ENCODE measurements at regions not wholly inside any gene's neighbourhood (a gene's known extent, or its start where the extent isn't known, plus 50 kb on each side); places are given as distances from the start of the nearest gene placed in this dataset.

DNA sequence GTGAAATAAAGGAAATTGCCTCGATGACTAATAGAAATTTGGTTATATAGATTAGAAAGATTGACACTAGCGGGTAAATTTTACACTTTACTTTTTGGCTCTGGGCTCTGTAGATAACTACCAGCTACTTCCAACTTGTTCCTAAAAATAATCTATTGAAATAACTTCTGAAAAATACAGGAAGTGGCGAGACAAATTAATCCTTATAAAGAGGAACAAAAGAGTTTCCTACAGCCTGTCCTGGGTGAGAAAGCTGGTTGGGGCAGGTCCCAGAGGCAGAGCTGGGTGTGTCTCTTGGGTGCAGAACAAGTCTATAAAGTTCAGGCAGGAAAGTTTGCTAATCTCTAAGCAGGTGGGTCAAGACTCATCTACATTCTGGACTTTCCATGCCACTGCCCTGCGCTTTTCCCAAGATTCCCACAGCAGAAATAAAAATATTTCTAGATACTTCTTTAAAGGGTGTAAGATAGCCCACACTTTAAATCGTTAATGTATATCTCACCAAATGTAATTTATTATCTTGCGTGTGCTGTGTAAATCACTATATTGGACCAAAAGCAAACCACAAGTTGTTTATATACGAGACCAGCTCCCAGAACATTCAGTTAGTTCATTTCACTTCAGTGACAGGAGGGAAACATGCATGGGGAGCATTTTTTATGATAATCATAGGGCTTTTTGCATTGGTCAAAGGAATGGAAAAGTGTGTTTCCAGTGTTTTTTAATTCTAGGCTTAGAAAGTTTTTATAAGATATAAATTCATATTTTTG lies 70.1 kb upstream of the NRIP1 start:
- H3K27ac ChIP-seq = no peak overlapping the region
- TF ChIP-seq, protein P1, sequence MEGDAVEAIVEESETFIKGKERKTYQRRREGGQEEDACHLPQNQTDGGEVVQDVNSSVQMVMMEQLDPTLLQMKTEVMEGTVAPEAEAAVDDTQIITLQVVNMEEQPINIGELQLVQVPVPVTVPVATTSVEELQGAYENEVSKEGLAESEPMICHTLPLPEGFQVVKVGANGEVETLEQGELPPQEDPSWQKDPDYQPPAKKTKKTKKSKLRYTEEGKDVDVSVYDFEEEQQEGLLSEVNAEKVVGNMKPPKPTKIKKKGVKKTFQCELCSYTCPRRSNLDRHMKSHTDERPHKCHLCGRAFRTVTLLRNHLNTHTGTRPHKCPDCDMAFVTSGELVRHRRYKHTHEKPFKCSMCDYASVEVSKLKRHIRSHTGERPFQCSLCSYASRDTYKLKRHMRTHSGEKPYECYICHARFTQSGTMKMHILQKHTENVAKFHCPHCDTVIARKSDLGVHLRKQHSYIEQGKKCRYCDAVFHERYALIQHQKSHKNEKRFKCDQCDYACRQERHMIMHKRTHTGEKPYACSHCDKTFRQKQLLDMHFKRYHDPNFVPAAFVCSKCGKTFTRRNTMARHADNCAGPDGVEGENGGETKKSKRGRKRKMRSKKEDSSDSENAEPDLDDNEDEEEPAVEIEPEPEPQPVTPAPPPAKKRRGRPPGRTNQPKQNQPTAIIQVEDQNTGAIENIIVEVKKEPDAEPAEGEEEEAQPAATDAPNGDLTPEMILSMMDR (IDR thresholded peaks at IDR 0.05; ENCODE audit: low read depth, low read length, missing control alignments) = no peak
- in situ Hi-C loops (cut with HindIII; ENCODE audit: low pct_ligation_motif_present, low sequenced_read_pairs) = no loop called here
- no peak overlapping the region for H3K4me3 ChIP-seq (ENCODE audit: low read depth, low read length)
- no peaks in the 10 kb centered on the region for H3K27me3 ChIP-seq (replicated peaks)
- no peak for DNase-seq
- H3K36me3 ChIP-seq (replicated peaks) = no peaks in the 10 kb centered on the region

DNA sequence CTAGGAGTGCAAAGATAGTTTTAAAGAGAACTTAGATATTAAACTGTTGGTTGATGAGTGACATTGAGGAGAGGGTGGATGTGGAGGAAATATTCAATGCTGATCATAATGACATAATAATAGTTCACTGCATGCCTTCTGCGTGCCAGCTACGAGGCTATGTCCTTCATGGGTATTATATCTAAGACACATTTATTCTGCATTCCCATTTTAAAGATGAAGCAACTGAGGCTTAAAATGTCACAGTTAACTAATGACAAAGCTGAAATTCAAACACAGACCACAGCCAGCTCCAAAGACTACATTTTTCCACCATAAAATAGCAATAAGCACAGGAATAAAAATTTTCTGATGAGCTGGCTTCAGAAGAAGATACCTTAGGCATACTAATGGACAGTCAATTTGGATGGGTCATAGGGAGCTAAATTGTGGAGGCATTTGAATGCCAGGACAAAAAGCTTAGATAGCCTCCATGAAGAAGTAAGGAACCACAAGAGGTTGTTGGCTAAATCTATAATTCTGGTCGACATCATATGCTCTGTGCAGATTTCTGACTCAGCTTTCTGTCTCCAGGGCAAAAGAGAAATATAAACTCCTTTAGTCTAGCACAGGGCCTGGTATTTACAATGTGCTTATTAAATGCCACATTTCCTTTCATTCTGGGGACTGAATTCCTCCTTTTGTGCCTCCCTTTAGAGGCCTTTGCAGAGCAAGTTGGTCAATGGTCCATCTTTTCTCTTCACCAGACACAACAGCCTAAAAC lies 71.2 kb upstream of the NRIP1 start:
- TF ChIP-seq, protein P1 (IDR thresholded peaks at IDR 0.05; ENCODE audit: low read depth, low read length, missing control alignments) = no peak
- in situ Hi-C loops (cut with HindIII; ENCODE audit: low pct_ligation_motif_present, low sequenced_read_pairs) = no loop called here
- Histone ChIP-seq H3K4me3 (ENCODE audit: low read depth, low read length) (no peak overlapping the region), H3K27ac (no peak overlapping the region), H3K27me3 (replicated peaks) (no peaks in the 10 kb centered on the region), H3K36me3 (replicated peaks) (no peaks in the 10 kb centered on the region)
- DNase-seq = no peak

DNA sequence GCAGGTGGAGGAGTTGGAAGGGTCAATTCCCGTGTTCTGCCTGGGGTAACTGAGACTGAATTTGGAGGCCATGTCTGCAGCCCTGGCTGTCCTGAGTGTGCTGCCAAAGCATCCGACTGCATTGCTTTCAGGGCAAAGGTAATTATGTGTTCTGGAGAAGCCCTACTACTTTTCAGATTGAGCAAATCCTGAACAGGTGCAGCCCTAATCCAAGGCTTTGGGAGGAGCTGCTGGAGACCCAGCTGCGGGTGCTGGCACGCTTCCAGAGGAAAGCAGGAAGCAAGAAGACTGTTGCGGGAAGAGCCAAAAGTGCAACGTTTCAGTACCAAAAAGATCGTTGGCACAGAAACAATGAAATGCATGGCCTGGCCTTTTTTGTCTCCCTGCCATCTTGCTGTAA lies 73.7 kb upstream of the NRIP1 start:
- H3K27me3 ChIP-seq (replicated peaks) = no peaks in the 10 kb centered on the region
- in situ Hi-C loops (cut with HindIII; ENCODE audit: low pct_ligation_motif_present, low sequenced_read_pairs) = no loop called here
- no peaks in the 10 kb centered on the region for H3K36me3 ChIP-seq (replicated peaks)
- no peak overlapping the region for H3K27ac ChIP-seq
- TF ChIP-seq, protein P1 (IDR thresholded peaks at IDR 0.05; ENCODE audit: low read depth, low read length, missing control alignments) = no peak
- H3K4me3 ChIP-seq (ENCODE audit: low read depth, low read length) = no peak overlapping the region
- no peak for DNase-seq

DNA sequence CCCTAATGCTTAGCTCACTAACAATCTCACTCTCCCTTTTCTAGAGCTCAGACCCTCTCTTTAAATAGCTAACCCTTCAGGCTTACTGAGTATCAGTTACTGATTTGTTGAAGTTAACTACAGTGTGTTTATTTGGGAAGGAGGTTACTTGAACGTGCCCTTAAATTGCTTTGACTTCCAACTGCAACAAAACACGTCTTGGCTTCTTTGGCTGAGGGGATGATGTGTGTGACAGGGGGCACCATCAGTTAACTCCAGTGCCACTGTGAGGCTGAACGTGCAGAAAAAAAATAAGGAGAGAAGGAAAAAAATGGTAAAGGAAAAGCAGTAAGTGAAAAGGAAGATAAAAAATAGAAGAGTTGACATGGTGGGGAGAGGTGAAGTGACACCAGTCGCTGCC lies 75.1 kb upstream of the NRIP1 start:
- DNase-seq = no peak
- in situ Hi-C loops (cut with HindIII; ENCODE audit: low pct_ligation_motif_present, low sequenced_read_pairs) = no loop called here
- H3K27me3 ChIP-seq (replicated peaks) = no peaks in the 10 kb centered on the region
- H3K27ac ChIP-seq = no peak overlapping the region
- TF ChIP-seq, protein P1 (IDR thresholded peaks at IDR 0.05; ENCODE audit: low read depth, low read length, missing control alignments) = no peak
- no peak overlapping the region for H3K4me3 ChIP-seq (ENCODE audit: low read depth, low read length)
- no peaks in the 10 kb centered on the region for H3K36me3 ChIP-seq (replicated peaks)

DNA sequence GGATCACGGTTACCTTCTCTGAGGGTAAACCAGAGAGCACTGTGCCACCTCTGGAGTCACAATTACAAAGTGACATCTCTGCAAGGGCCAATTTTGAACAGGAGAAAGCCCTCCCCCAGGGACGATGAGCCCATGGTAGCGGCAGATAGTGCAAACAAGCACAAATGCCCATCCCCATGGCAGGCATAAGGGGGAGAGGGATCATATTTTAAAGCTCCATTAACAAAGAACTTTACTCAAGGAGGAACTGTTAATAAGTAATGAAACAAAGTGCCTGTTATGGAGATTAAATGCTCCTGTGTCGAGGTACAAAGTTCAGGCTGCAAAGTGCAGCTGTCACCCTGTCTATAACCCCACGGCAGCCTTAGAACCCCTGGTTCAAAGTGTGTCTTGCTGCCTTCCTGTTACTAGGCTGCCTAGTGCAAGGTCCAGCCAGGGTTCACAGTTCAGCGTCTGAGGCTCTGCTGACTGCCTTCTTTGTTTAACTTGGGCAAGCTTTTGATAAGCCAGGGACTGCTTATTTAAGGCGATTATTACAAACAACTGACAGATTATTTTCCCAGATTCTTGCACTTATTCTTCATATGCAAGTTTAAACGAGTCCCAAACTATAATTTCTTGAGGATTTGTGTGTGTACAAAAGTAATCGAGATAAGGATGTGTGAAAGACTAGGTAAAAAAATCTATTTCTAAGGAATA lies 75.7 kb upstream of the NRIP1 start:
- in situ Hi-C loops (cut with HindIII; ENCODE audit: low pct_ligation_motif_present, low sequenced_read_pairs) = no loop called here
- Histone ChIP-seq H3K27me3 (replicated peaks) (no peaks in the 10 kb centered on the region), H3K4me3 (ENCODE audit: low read depth, low read length) (no peak overlapping the region), H3K27ac (no peak overlapping the region), H3K36me3 (replicated peaks) (no peaks in the 10 kb centered on the region)
- DNase-seq = no peak
- TF ChIP-seq, protein P1 (IDR thresholded peaks at IDR 0.05; ENCODE audit: low read depth, low read length, missing control alignments) = no peak

Measured in brain microvascular endothelial cell (primary cell).